ENCODE measurements at regions not wholly inside any gene's neighbourhood (a gene's known extent, or its start where the extent isn't known, plus 50 kb on each side); places are given as distances from the start of the nearest gene placed in this dataset.

- no peak overlapping the region for H3K4me3 ChIP-seq
- TF ChIP-seq CTCF (IDR thresholded peaks at IDR 0.05) = no peak
- TF ChIP-seq POLR2A (IDR thresholded peaks at IDR 0.05) = no peak
- no peaks in the 10 kb centered on the region for H3K4me1 ChIP-seq
- no peaks in the 10 kb centered on the region for H3K9me3 ChIP-seq
- no peak for DNase-seq
- no peaks in the 10 kb centered on the region for H3K27me3 ChIP-seq
- no peaks in the 10 kb centered on the region for H3K36me3 ChIP-seq
- no peak overlapping the region for H3K27ac ChIP-seq
Observed at GRCh38 chr13:21929400-21929799, 258.5 kb downstream of the FGF9 start.

- no peak overlapping the region for H3K27ac ChIP-seq
- no peak for DNase-seq
- TF ChIP-seq POLR2A (IDR thresholded peaks at IDR 0.05) (no peak), CTCF (IDR thresholded peaks at IDR 0.05) (no peak)
- no peaks in the 10 kb centered on the region for H3K9me3 ChIP-seq
- H3K36me3 ChIP-seq = no peaks in the 10 kb centered on the region
- H3K27me3 ChIP-seq = no peaks in the 10 kb centered on the region
- no peak overlapping the region for H3K4me3 ChIP-seq
- no peaks in the 10 kb centered on the region for H3K4me1 ChIP-seq
Observed at GRCh38 chr13:21930536-21930935, 259.7 kb downstream of the FGF9 start.

GRCh38 chr13:21932578-21932977 is 261.7 kb downstream of the FGF9 start:
- no peak for DNase-seq
- H3K36me3 ChIP-seq = no peaks in the 10 kb centered on the region
- no peaks in the 10 kb centered on the region for H3K9me3 ChIP-seq
- H3K27me3 ChIP-seq = no peaks in the 10 kb centered on the region
- no peaks in the 10 kb centered on the region for H3K4me1 ChIP-seq
- no peak for TF ChIP-seq POLR2A (IDR thresholded peaks at IDR 0.05)
- TF ChIP-seq CTCF (IDR thresholded peaks at IDR 0.05) = no peak
- no peak overlapping the region for H3K4me3 ChIP-seq
- no peak overlapping the region for H3K27ac ChIP-seq

DNA sequence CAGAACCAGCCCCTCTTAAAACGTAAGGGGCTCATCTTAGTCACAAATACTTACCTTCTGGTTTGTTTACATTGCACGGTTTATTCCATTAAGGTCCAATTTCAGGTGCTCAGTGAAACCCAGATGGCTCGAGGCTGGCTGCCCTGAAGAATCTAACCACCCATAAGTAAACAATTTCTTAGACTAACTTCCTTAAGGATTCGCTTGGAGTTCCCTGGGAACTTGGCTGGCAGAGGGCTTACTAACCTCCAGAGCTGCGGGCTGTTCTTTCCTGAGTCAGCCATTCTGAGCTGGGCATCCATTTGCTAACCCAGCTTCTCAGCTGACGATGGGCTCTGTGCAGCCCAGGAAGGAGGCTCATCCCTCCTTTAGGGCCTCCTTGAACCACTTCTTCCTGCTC is 262.1 kb downstream of the FGF9 start:
- no peaks in the 10 kb centered on the region for H3K9me3 ChIP-seq
- H3K27ac ChIP-seq = no peak overlapping the region
- no peaks in the 10 kb centered on the region for H3K4me1 ChIP-seq
- no peak for TF ChIP-seq POLR2A (IDR thresholded peaks at IDR 0.05)
- no peak for TF ChIP-seq CTCF (IDR thresholded peaks at IDR 0.05)
- no peaks in the 10 kb centered on the region for H3K27me3 ChIP-seq
- no peaks in the 10 kb centered on the region for H3K36me3 ChIP-seq
- no peak for DNase-seq
- H3K4me3 ChIP-seq = no peak overlapping the region

GRCh38 chr13:21934284-21934683 is 263.4 kb downstream of the FGF9 start:
- no peak for TF ChIP-seq POLR2A (IDR thresholded peaks at IDR 0.05)
- no peak for TF ChIP-seq CTCF (IDR thresholded peaks at IDR 0.05)
- Histone ChIP-seq H3K4me3 (no peak overlapping the region), H3K27me3 (no peaks in the 10 kb centered on the region), H3K27ac (no peak overlapping the region), H3K4me1 (no peaks in the 10 kb centered on the region), H3K9me3 (no peaks in the 10 kb centered on the region), H3K36me3 (no peaks in the 10 kb centered on the region)
- DNase-seq = no peak

DNA sequence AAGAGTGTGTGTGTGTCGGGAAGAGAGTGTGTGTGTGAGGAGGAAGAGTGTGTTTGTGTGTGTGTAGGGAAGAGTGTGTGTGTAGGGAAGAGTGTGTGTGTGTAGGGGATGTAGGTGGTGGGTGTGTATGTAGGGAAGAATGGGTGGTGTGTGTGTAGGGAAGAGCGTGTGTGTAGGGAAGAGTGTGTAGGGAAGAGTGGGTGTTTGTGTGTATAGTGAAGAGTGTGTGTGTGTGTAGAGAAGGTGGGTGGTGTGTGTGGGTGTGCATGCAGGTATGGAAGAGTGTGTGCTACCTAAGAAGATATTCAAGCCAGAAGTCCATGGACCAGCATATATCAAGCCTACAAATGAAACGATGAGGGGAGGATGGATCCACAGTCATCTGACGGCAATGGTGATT is 265.8 kb downstream of the FGF9 start:
- TF ChIP-seq POLR2A (IDR thresholded peaks at IDR 0.05) = no peak
- TF ChIP-seq CTCF (IDR thresholded peaks at IDR 0.05) = no peak
- H3K4me1 ChIP-seq = no peaks in the 10 kb centered on the region
- H3K36me3 ChIP-seq = no peaks in the 10 kb centered on the region
- no peak for DNase-seq
- no peaks in the 10 kb centered on the region for H3K9me3 ChIP-seq
- no peaks in the 10 kb centered on the region for H3K27me3 ChIP-seq
- H3K4me3 ChIP-seq = no peak overlapping the region
- no peak overlapping the region for H3K27ac ChIP-seq
